GM19351 (cell line): ENCODE measurements at regions not wholly inside any gene's neighbourhood (a gene's known extent, or its start where the extent isn't known, plus 50 kb on each side); places are given as distances from the start of the nearest gene placed in this dataset.

Experiments used
- ATAC-seq: cut with Tn5 transposase; IDR thresholded peaks from one replicate; pipeline ENCODE4 v1.9.1; 2021; ENCODE audit warnings: mild to moderate bottlenecking, moderate library complexity; ENCODE audit not compliant: unreplicated experiment

- ATAC-seq, result no peak
Observed at GRCh38 chr5:4101189-4101588, 505.6 kb downstream of the IRX1 start.

GRCh38 chr5:4104831-4105597 lies 509.4 kb downstream of the IRX1 start:
- ATAC-seq, result no peak

GRCh38 chr5:4108690-4109089 lies 513.1 kb downstream of the IRX1 start:
- ATAC-seq, result no peak

- no peak for ATAC-seq
Observed at GRCh38 chr5:4113426-4113825, 517.8 kb downstream of the IRX1 start.

- no peak for ATAC-seq
Observed at GRCh38 chr5:4113905-4114304, 518.3 kb downstream of the IRX1 start.

- no peak for ATAC-seq
Observed at GRCh38 chr5:4114452-4114851, 518.8 kb downstream of the IRX1 start.

GRCh38 chr5:4116834-4117233 lies 521.2 kb downstream of the IRX1 start:
- no peak for ATAC-seq

GRCh38 chr5:4124221-4124970 lies 528.8 kb downstream of the IRX1 start:
- no peak for ATAC-seq

- ATAC-seq, result no peak
Observed at GRCh38 chr5:4128994-4129393, 533.4 kb downstream of the IRX1 start.

- no peak for ATAC-seq
Observed at GRCh38 chr5:4129523-4129922, 533.9 kb downstream of the IRX1 start.

GRCh38 chr5:4130819-4131218 lies 535.2 kb downstream of the IRX1 start:
- no peak for ATAC-seq

GRCh38 chr5:4137781-4138180 lies 542.1 kb downstream of the IRX1 start:
- no peak for ATAC-seq

- ATAC-seq, result no peak
Observed at GRCh38 chr5:4142842-4143241, 547.2 kb downstream of the IRX1 start.

- no peak for ATAC-seq
Observed at GRCh38 chr5:4144411-4145007, 548.9 kb downstream of the IRX1 start.

GRCh38 chr5:4145511-4145910 lies 549.9 kb downstream of the IRX1 start:
- no peak for ATAC-seq

GRCh38 chr5:4148009-4148408 lies 552.4 kb downstream of the IRX1 start:
- no peak for ATAC-seq

GRCh38 chr5:4150067-4150466 lies 554.4 kb downstream of the IRX1 start:
- no peak for ATAC-seq

GRCh38 chr5:4156153-4156552 lies 560.5 kb downstream of the IRX1 start:
- no peak for ATAC-seq

- no peak for ATAC-seq
Observed at GRCh38 chr5:4156889-4157288, 561.3 kb downstream of the IRX1 start.

GRCh38 chr5:4158750-4159447 lies 563.3 kb downstream of the IRX1 start:
- no peak for ATAC-seq

- ATAC-seq, result no peak
Observed at GRCh38 chr5:4159681-4160080, 564.0 kb downstream of the IRX1 start.
